ENCODE measurements at regions not wholly inside any gene's neighbourhood (a gene's known extent, or its start where the extent isn't known, plus 50 kb on each side); places are given as distances from the start of the nearest gene placed in this dataset.
"Not testable (repeated sequence)": the region's sequence is repeated elsewhere in the genome, so short reads cannot be mapped to it uniquely, and the experiment has no call there.

DNA sequence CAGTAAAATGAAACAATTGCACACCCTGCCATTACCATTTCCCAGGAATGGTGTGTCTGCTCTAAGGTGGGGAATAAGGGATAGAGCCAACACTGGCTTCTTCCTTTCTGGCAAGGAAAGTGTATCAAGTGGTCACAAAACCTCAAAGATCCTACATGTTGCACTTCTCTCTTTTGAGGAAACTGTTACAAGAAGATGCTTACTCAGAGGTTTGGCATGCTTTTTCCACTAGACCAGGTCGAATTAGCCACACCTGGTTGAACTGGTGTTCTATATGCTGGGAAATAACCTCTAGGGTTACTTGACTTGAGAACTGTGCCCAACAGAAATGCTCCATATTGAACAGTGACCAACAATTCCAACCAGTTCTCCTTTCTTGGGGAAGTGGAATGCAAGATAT lies 102.9 kb downstream of the LRRN1 start:
- no peak for DNase-seq

DNA sequence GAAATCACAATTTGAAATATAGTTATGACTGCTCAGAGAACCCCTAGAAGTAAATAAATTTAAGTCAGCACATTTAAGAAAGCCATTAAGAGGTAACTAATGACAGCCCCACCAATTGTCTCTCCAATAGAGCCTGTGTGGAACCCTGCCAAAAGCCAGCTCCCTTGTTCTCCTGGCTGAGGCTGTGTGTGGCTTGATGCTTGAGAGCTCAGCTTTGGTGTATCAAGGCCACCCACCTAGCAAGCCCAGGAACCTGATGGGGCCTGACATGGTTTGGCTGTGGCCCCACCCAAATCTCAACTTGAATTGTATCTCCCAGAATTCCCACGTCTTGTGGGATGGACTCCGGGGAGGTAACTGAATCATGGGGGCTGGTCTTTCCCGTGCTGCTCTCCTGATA lies 106.9 kb downstream of the LRRN1 start:
- no peak for DNase-seq

GRCh38 chr3:3907023-3907422 lies 107.8 kb downstream of the LRRN1 start:
- no peak for DNase-seq

DNA sequence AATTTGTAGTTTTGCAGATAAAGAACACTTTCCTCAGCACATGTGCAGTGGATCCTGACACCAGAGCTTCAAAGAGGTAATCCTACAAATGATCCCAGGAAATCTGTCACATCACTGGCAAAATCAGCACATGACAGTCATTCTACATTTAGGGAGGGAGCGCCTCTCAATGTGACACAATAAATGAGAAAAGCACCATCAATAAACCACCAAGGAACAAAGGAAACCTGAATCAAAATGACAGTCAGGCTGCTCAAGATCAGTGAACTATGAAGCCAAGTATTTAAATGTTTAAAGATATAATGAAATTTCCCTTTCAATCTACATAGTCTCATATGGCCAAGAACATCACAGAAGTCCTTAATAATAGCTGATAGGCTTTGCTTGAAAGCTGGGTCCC lies 119.5 kb downstream of the LRRN1 start:
- no peak for DNase-seq

GRCh38 chr3:3919316-3919715 lies 120.1 kb downstream of the LRRN1 start:
- DNase-seq, result no peak

DNA sequence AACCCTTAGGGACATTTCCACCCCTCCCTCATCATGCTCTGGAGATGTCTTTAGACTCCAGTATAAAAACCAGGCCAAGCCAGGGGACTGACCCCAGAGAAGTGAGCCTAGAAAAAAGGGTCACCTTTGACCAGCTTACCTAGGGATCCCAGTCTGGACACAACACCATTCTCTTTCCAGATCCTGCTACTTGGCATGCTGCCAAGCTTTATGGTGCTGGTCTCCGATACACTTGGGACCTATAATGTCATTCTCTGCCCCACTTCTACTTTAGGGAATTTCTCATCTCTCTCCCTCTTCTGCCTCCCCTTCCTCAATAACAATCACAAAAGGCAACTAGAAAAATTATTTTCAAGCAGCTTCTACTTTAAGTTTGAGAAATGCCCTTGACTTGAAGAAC lies 124.4 kb downstream of the LRRN1 start:
- DNase-seq, result no peak

DNA sequence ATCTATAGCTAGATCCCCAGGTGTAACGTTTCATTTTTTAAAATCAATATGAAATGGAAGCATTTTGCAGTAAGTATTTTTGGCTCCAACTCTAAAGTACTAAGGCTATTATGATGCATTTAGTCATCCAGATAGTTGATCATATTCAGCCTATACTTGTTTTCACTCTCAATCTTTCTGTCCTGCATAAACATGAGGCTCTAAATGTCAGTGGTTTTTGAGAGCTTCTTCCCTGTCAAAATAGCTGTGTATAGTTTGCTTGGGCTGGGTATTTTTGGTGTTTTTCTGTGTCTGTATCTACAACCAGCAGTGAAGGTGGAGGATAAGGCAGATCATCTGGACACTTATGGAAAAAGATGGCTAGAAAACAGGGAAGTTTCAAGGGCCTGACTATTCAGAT lies 128.0 kb downstream of the LRRN1 start:
- no peak for DNase-seq

- no peak for DNase-seq
These were observed 128.7 kb downstream of the LRRN1 start for GRCh38 chr3:3927965-3928364.

DNA sequence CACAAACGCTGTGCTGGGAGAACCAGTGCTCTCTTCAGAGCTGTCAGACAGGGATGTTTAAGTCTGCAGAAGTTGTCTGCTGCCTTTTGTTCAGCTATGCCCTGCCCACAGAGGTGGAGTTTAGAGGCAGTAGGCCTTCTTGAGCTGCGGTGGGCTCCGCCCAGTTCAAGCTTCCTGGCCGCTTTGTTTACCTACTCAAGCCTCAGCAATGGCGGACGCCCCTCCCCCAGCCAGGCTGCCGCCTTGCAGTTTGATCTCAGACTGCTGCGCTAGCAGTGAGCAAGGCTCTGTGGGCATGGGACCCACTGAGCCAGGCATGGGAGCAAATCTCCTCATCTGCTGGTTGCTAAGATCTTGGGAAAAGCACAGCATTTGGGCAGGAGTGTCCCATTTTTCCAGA lies 142.1 kb downstream of the LRRN1 start:
- not testable (repeated sequence) for DNase-seq

- no peak for DNase-seq
These were observed 151.8 kb downstream of the LRRN1 start for GRCh38 chr3:3951071-3951470.

DNA sequence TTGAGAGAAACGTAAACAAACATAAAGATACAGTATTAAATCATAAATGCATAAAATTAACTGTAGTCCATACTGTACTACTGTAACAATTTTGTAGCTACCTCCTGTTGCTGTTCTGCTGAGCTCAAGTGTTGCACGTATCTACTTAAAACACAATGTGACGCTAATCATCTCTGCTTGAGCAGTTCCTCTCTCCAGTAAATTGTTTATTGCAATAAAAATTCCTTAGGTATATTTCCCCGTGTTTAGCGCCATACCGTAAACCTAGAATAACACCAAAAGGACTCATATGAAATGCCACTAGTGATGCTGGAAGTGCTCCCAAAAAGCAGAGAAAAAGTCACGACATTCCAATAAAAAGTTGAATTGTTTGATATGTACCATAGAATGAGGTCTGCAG lies 152.3 kb downstream of the LRRN1 start:
- DNase-seq, result no peak

GRCh38 chr3:3962867-3963266 lies 163.6 kb downstream of the LRRN1 start:
- not testable (repeated sequence) for DNase-seq

DNA sequence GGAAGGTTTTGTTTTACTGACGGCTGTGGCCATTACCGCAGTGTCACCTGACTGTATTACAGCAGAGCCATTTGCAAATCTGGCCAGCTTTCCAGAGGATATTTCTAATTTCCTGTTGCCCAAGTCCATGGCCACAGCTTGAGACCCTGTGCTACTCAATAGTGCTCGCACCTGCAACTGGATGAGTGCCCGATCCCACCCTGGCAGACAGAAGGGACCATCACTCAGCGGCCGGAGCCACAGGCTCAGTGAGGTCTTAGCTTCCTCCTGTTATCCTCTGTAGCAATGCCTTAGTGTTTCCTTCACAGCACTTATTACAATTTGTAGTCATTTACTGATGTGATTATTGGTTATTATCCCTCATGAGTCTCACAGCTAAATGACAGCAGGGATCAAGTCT lies 184.8 kb downstream of the LRRN1 start:
- no peak for DNase-seq

GRCh38 chr3:3991598-3991997 lies 192.4 kb downstream of the LRRN1 start:
- no peak for DNase-seq

- no peak for DNase-seq
These were observed 193.2 kb downstream of the LRRN1 start for GRCh38 chr3:3992312-3992874.

DNA sequence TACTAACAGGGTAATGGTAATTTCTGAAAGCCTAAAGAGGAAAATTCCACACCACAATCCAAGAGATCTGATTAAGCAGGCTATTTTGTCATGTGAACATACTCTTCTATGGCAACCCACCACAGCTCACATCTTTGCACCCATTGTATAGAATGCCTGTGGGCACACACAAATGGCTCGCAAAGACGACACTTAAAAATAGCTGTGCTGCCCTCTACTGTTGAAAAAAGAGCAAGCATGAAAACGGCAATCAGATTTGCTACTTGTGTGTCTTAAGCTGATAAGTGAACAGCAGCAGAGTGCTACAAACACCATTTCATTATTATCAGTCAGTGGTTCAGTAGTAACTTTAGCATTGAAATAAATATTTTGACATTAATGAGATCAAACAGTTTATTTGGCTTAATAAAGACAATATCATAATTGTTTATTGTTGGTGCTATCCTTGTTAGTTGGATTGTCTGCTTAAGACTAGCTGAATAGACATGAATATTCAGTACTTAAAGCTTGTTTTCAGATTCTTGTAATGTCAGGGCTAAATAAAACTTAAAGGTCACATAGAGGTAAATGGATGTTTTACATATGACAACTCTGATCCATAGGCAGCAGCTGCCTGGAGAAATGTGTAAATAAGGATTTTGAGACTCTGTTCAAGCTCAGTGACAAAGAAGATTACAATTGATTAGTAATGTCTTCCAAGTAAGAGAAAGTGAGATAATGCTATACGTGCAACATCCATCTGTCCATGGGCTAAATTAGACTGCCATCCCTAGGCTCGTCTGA lies 199.1 kb downstream of the LRRN1 start:
- DNase-seq, result no peak

GRCh38 chr3:3999340-3999739 lies 200.1 kb downstream of the LRRN1 start:
- DNase-seq, result not testable (repeated sequence)

DNA sequence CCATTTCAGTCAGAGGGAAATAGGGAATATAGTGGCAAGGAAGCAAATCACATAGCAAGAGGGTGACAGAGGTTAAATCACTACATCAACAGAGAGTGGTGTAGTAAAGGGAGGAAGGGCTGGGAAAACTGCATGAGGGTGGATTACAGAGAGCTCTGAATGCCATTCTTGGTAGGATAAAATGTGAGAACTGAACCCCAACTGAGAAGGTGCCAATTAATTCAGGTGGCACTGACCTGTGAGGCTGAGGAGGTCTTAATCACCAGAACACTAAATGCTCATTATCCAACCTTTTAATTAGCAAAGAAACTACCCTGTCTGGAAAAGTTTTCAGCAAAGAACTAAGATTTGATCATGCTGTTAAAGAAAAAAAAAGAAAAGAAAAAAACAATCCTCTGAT lies 202.7 kb downstream of the LRRN1 start:
- DNase-seq, result no peak

- DNase-seq, result no peak
These were observed 207.1 kb downstream of the LRRN1 start for GRCh38 chr3:4006288-4006687.

- no peak for DNase-seq
These were observed 209.0 kb downstream of the LRRN1 start for GRCh38 chr3:4008205-4008604.

DNA sequence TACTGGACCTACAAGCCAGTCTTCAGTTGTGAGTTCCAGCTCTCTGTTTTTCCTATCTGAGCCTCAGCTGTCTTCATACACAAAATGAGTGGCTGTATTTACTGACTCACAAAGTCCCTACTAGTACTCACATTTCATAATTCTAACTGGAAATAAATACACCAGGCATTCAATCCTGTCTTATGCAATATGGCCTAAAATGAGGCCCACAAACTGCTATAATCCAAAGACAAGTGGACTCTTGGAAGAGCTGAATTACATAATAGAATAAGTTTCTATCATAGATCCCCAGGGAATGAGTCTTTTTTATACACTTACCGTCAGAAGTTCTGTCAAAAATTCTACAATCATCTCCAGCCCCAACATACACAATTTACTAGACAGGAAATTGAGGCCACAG lies 211.9 kb downstream of the LRRN1 start:
- no peak for DNase-seq

- no peak for DNase-seq
These were observed 216.2 kb downstream of the LRRN1 start for GRCh38 chr3:4015426-4015825.

DNA sequence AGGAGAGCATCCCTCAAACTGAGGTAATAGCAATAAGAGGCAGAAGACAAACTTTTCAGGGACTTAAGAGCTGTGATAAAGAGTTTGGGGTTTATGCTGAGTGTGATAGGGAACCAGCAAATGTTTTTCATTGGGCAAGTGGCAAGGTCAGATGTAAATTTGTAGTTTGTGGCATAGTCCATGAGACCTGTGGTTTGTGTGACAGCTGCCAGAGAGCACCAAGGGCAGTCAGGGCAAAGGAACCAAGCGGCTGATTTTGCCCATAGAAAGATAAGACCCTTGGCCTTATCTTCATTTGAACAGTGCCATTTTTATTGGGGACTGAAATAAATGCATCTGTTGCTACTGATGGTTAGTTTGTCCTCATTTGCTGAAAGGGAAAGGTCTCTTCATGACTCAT lies 220.3 kb downstream of the LRRN1 start:
- no peak for DNase-seq

DNA sequence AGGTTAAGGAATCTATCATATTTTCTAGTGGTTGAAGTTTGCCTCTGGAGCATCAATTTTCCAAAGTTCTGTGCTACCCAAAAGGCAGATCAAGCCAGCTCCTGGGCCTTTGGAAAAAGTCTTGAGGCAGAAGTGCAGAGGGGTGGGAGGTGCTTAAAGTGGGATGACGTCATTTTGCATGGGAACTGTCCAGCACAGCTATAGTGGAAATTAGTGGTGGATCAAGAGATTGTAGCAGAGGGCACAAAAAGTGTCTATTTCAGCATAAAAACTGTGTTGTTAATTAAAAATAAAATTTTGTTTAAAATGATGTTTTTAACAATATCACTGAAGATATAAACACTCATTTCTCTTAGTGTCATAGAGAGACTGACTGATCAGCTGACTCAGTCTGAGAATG lies 221.9 kb downstream of the LRRN1 start:
- DNase-seq, result no peak

GRCh38 chr3:4029135-4029534 lies 229.9 kb downstream of the LRRN1 start:
- DNase-seq, result no peak

All from CD4-positive, alpha-beta T cell treated with Interleukin-15 for 1 hour (primary cell).